ENCODE measurements at regions not wholly inside any gene's neighbourhood (a gene's known extent, or its start where the extent isn't known, plus 50 kb on each side); places are given as distances from the start of the nearest gene placed in this dataset.

DNA sequence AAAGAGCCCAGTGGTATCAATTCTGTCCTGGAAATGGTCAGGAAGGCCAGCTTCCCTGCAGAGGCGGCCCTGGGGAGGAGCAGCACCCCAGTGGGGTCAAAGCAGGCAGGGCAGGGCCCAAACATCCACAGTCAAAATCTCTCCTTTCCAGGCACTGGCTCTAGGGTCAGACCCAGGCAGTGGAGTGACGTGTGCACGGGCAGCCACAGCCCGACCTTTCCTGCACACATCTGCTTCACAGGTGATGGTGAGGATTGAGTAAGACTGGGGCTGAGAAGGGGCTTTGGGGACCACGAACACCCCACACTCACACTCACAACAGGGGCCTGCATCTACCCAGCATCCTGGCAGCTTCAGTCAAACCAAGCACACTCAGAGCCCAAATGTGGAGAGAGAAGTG is 97.8 kb upstream of the GLI2 start:
- ATAC-seq (no peak), FAIRE-seq (no peak), DNase-seq (ENCODE audit: low spot score) (no peak)
- H4K20me1 ChIP-seq (ENCODE audit: insufficient read depth, low read length): no peaks in the 10 kb centered on the region
- intact Hi-C loops (cut with micrococcal nuclease; ENCODE audit: unreplicated experiment): no loop called here
- no peak overlapping the region for H2AFZ ChIP-seq (ENCODE audit: low read length)
- no peaks in the 10 kb centered on the region for H3K36me3 ChIP-seq (replicated peaks in 1 of 2; ENCODE audit: control insufficient read depth in 1 of 2, insufficient read depth in 2 of 2, low read length in 2 of 2)
- H3K27ac ChIP-seq (ENCODE audit: extremely low read length, insufficient read depth, low read length): no peak overlapping the region
- no peak overlapping the region for H3K9ac ChIP-seq (ENCODE audit: insufficient read depth, low read depth, low read length)
- BruUV-seq (replicated peaks): no TSS peak
- peaks cover 14% of the 10 kb centered on the region for H3K4me1 ChIP-seq (ENCODE audit: insufficient read depth, low read length)
- ChIA-PET CTCF (ENCODE audit: low intra/inter-chr PET ratio, low total read pairs) (no interaction called here), POLR2A (no interaction called here)
- no peaks in the 10 kb centered on the region for H3K79me2 ChIP-seq (ENCODE audit: insufficient read depth, low read length)
- in situ Hi-C loops (cut with HindIII; ENCODE audit: extremely low pct_ligation_motif_present, low pct_unique_long_range_greater_than_20kb): no loop called here
- no peak overlapping the region for H3K4me3 ChIP-seq (replicated peaks in 1 of 3; ENCODE audit: insufficient read depth in 1 of 3, low read depth in 2 of 3, low read length in 3 of 3)
- H3K9me3 ChIP-seq (ENCODE audit: low read length): no peaks in the 10 kb centered on the region
- peaks cover 5 to 64% of the 10 kb centered on the region in 2 experiments; a peak in 4 of 5 replicates for H3K27me3 ChIP-seq (ENCODE audit: control insufficient read depth in 1 of 2, insufficient read depth in 2 of 2, low read length in 2 of 2)
- 27% methylated on average over 4 of the region's 5 CpGs for WGBS (ENCODE audit: low lambda C conversion rate)
- no peak overlapping the region for H3K4me2 ChIP-seq (ENCODE audit: low read depth, low read length)
- TF ChIP-seq, protein P1, sequence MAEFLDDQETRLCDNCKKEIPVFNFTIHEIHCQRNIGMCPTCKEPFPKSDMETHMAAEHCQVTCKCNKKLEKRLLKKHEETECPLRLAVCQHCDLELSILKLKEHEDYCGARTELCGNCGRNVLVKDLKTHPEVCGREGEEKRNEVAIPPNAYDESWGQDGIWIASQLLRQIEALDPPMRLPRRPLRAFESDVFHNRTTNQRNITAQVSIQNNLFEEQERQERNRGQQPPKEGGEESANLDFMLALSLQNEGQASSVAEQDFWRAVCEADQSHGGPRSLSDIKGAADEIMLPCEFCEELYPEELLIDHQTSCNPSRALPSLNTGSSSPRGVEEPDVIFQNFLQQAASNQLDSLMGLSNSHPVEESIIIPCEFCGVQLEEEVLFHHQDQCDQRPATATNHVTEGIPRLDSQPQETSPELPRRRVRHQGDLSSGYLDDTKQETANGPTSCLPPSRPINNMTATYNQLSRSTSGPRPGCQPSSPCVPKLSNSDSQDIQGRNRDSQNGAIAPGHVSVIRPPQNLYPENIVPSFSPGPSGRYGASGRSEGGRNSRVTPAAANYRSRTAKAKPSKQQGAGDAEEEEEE (CRISPR knock-in tag; IDR thresholded peaks at IDR 0.05; ENCODE audit: borderline replicate concordance): no peak
- TF ChIP-seq, protein P2, sequence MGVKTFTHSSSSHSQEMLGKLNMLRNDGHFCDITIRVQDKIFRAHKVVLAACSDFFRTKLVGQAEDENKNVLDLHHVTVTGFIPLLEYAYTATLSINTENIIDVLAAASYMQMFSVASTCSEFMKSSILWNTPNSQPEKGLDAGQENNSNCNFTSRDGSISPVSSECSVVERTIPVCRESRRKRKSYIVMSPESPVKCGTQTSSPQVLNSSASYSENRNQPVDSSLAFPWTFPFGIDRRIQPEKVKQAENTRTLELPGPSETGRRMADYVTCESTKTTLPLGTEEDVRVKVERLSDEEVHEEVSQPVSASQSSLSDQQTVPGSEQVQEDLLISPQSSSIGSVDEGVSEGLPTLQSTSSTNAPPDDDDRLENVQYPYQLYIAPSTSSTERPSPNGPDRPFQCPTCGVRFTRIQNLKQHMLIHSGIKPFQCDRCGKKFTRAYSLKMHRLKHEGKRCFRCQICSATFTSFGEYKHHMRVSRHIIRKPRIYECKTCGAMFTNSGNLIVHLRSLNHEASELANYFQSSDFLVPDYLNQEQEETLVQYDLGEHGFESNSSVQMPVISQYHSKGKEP (CRISPR knock-in tag; IDR thresholded peaks at IDR 0.05): no peak
- TF ChIP-seq ZNF570 (CRISPR knock-in tag; IDR thresholded peaks at IDR 0.05; ENCODE audit: borderline replicate concordance) (no peak), DMAP1 (CRISPR knock-in tag; IDR thresholded peaks at IDR 0.05) (no peak), U2AF1 (optimal IDR thresholded peaks at IDR 0.05; ENCODE audit: low read depth, low read length) (no peak), GATA4 (IDR thresholded peaks at IDR 0.05; ENCODE audit: borderline replicate concordance, low read depth) (no peak), NKX3-1 (CRISPR knock-in tag; IDR thresholded peaks at IDR 0.05) (no peak), RBM39 (IDR thresholded peaks at IDR 0.05; ENCODE audit: low read depth, low read length, poor library complexity, severe bottlenecking) (no peak), ZKSCAN8 (CRISPR knock-in tag; IDR thresholded peaks at IDR 0.05; ENCODE audit: borderline replicate concordance) (no peak)
- TF ChIP-seq, protein P3, sequence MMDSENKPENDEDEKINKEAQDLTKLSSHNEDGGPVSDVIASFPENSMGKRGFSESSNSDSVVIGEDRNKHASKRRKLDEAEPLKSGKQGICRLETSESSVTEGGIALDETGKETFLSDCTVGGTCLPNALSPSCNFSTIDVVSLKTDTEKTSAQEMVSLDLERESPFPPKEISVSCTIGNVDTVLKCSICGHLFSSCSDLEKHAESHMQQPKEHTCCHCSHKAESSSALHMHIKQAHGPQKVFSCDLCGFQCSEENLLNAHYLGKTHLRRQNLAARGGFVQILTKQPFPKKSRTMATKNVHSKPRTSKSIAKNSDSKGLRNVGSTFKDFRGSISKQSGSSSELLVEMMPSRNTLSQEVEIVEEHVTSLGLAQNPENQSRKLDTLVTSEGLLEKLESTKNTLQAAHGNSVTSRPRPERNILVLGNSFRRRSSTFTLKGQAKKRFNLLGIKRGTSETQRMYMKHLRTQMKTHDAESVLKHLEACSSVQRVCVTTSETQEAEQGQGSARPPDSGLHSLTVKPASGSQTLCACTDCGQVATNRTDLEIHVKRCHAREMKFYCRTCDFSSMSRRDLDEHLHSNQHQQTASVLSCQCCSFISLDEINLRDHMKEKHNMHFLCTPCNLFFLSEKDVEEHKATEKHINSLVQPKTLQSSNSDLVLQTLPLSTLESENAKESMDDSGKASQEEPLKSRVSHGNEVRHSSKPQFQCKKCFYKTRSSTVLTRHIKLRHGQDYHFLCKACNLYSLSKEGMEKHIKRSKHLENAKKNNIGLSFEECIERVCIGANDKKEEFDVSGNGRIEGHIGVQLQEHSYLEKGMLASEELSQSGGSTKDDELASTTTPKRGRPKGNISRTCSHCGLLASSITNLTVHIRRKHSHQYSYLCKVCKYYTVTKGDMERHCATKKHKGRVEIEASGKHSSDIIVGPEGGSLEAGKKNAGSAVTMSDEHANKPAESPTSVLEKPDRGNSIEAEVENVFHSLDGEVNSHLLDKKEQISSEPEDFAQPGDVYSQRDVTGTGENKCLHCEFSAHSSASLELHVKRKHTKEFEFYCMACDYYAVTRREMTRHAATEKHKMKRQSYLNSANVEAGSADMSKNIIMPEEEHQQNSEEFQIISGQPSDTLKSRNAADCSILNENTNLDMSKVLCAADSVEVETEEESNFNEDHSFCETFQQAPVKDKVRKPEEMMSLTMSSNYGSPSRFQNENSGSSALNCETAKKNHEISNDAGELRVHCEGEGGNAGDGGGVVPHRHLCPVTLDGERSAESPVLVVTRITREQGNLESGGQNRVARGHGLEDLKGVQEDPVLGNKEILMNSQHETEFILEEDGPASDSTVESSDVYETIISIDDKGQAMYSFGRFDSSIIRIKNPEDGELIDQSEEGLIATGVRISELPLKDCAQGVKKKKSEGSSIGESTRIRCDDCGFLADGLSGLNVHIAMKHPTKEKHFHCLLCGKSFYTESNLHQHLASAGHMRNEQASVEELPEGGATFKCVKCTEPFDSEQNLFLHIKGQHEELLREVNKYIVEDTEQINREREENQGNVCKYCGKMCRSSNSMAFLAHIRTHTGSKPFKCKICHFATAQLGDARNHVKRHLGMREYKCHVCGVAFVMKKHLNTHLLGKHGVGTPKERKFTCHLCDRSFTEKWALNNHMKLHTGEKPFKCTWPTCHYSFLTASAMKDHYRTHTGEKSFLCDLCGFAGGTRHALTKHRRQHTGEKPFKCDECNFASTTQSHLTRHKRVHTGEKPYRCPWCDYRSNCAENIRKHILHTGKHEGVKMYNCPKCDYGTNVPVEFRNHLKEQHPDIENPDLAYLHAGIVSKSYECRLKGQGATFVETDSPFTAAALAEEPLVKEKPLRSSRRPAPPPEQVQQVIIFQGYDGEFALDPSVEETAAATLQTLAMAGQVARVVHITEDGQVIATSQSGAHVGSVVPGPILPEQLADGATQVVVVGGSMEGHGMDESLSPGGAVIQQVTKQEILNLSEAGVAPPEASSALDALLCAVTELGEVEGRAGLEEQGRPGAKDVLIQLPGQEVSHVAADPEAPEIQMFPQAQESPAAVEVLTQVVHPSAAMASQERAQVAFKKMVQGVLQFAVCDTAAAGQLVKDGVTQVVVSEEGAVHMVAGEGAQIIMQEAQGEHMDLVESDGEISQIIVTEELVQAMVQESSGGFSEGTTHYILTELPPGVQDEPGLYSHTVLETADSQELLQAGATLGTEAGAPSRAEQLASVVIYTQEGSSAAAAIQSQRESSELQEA (CRISPR knock-in tag; IDR thresholded peaks at IDR 0.05; ENCODE audit: not compliant biosample characterization): no peak
